AG04450 (cell line): ENCODE measurements at regions not wholly inside any gene's neighbourhood (a gene's known extent, or its start where the extent isn't known, plus 50 kb on each side); places are given as distances from the start of the nearest gene placed in this dataset. TPM values are rescaled to one million over a fixed set of nuclear protein-coding genes. Genes with fewer than 3 reads are reported as not detected.

Experiments
- CTCF ChIA-PET: fragments of 300-600, 350-600 bp; formaldehyde crosslinking; extraction: SDS; loops from one replicate; lab custom pipeline; 2022; ENCODE audit warnings: antibody characterized with exemption, inconsistent platforms; lab: Charles Lee
- POLR2A ChIA-PET: fragments of 350-600 bp; formaldehyde crosslinking; extraction: SDS; loops from one replicate; lab custom pipeline; 2021; ENCODE audit warnings: antibody characterized with exemption, inconsistent platforms; lab: Yijun Ruan, JAX
- DNase-seq: peaks from one replicate; pipeline ENCODE4 v3.0.0-alpha.2; 2011; ENCODE audit warnings: low read depth, low spot score
- H3K27ac ChIP-seq: one replicate; pipeline ENCODE4 v1.5.1; 2012; ENCODE audit warnings: low read depth, low read length, control low read depth
- H3K27me3 ChIP-seq: one replicate; pipeline ENCODE4 v1.6.0; 2012; ENCODE audit warnings: low read length; ENCODE audit not compliant: control insufficient read depth, insufficient read depth
- H3K4me3 ChIP-seq: 2 replicates; pipeline ENCODE4 v1.5.1; 2011; ENCODE audit warnings: mild to moderate bottlenecking, low read depth, low read length, control low read depth
- H3K9me3 ChIP-seq: 2 replicates; pipeline ENCODE4 v1.5.1; 2012; ENCODE audit warnings: low read length; ENCODE audit not compliant: control insufficient read depth, insufficient read depth
- CTCF ChIP-seq: IDR thresholded peaks from 2 replicates; pipeline ENCODE4 v1.5.1; 2011; ENCODE audit warnings: low read depth, low read length, control low read depth, inconsistent platforms
- small RNA-seq: library from RNA; depleted of rRNA; stranded (forward); fragments of <200 nt; gene quantifications from one replicate; pipeline ENCODE3, GENCODE V24; 2012; ENCODE audit warnings: low read depth; ENCODE audit not compliant: insufficient read length

- Histone ChIP-seq H3K27me3 (peaks cover 12% of the 10 kb centered on the region), H3K9me3 (no peaks in the 10 kb centered on the region), H3K27ac (no peak overlapping the region), H3K4me3 (no peak overlapping the region)
- TF ChIP-seq CTCF, result no peak
- CTCF ChIA-PET, result interaction anchor here (0.6 to 4.9 kb wide), 6 partner anchors 24 to 402 kb away, joined by 3 to 55 read pairs (median 16); no protein-coding TSS in a partner anchor
- DNase-seq, result no peak
- POLR2A ChIA-PET, result no interaction called here
Measured at GRCh38 chr1:147491098-147491497, 50.2 kb upstream of the BCL9 start.

Small RNA genes in the stretch of these regions (small RNA-seq; reads per million reads assigned to genes)
- gene RF00019, result not detected
